Heart left ventricle (tissue), 13 donors: ENCODE measurements at regions not wholly inside any gene's neighbourhood (a gene's known extent, or its start where the extent isn't known, plus 50 kb on each side); places are given as distances from the start of the nearest gene placed in this dataset.

Source experiments
- POLR2A ChIP-seq, 2 donors: fragments of 450-650 bp; IDR thresholded peaks; one replicate each; pipeline ENCODE4 v1.6.1; 2017; ENCODE audit warnings: antibody characterized with exemption in 2 of 2, mild to moderate bottlenecking in 2 of 2, moderate library complexity in 2 of 2
- TF ChIP-seq, protein P1 (sequence below), 12 donors: fragments of 200-600 bp; sonication (generic) in 4 of 12; IDR thresholded peaks; one replicate each; pipeline versions ENCODE4 v1.5.0 to v1.8.0; 2018 to 2022; ENCODE audit warnings: antibody characterized with exemption in 12 of 12, mild to moderate bottlenecking in 5 of 12
- donor health status: ischemic (EF 13 %, LVEDD 7.1; RV severe dilation, severe dysfunction).
- donor health status: DM: no; HTN: yes; CAD: no.
- donor health status: DM: no; HTN: no; CAD: no.
- donor health status: ischemic (EF 25% LVEDD 6.9; RV normal size, moderate dysfunction).
- donor health status: ischemic (EF 25% LVEDD 5.7; RV mildly dilated, moderate dysfunction).
- donor health status: ischemic (EF 35%, LVEDD 5.7; RV mildly dilated, moderate dysfunction).
- donor health status: nonischemic (EF 11% LVEDD 7.7; RV severe dilation, severe dysfunction).
- donor health status: DM: yes; HTN: yes; CAD: no.
- donor health status: PGD.
- donor health status: ischemic (EF 29% LVEDD 5.4; RV normal size, mild dysfunction).
- donor health status: nonischemic (EF 23%, LVEDD 6.1; RV moderate dilation, normal function).

DNA sequence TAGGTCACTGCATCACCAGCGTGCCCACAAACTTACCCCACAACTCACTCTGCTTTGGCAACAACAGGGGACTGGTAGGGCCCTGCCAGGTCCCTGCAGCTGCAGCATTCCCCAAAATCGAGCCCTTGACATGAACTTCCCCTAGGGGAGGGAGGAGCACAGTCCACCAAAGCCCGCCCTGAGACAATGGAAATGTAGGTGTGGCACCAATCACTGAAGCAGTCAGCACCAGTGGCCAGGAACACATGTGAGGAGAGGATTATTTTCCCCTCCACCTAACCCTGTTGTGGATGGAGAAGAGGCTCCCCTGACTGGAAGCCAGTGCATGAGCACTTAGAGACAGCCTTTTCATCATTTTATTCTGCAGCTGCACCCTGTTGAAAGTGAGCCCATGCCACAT is 573.8 kb downstream of the SOX5 start:
- TF ChIP-seq, protein P1, sequence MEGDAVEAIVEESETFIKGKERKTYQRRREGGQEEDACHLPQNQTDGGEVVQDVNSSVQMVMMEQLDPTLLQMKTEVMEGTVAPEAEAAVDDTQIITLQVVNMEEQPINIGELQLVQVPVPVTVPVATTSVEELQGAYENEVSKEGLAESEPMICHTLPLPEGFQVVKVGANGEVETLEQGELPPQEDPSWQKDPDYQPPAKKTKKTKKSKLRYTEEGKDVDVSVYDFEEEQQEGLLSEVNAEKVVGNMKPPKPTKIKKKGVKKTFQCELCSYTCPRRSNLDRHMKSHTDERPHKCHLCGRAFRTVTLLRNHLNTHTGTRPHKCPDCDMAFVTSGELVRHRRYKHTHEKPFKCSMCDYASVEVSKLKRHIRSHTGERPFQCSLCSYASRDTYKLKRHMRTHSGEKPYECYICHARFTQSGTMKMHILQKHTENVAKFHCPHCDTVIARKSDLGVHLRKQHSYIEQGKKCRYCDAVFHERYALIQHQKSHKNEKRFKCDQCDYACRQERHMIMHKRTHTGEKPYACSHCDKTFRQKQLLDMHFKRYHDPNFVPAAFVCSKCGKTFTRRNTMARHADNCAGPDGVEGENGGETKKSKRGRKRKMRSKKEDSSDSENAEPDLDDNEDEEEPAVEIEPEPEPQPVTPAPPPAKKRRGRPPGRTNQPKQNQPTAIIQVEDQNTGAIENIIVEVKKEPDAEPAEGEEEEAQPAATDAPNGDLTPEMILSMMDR (IDR thresholded peaks at IDR 0.05), result no peak
- TF ChIP-seq POLR2A (IDR thresholded peaks at IDR 0.05), result no peak
